Neural progenitor cell (in vitro differentiated cells): ENCODE measurements at regions not wholly inside any gene's neighbourhood (a gene's known extent, or its start where the extent isn't known, plus 50 kb on each side); places are given as distances from the start of the nearest gene placed in this dataset.
A peak's percentile ranks its signal among the peaks of the same experiment; 100 is the strongest.
"Not testable (repeated sequence)": the region's sequence is repeated elsewhere in the genome, so short reads cannot be mapped to it uniquely, and the experiment has no call there.

Source experiments
- DNase-seq: peaks from one replicate; pipeline ENCODE4 v3.0.0-alpha.2; 2016; ENCODE audit warnings: low spot score
- H2AFZ ChIP-seq: fragments of 200-600 bp; sonication (generic); replicated peaks from 2 replicates; pipeline ENCODE4 v1.6.1; 2016; ENCODE audit warnings: antibody characterized with exemption
- H3F3A ChIP-seq: fragments of 200-600 bp; sonication (generic); 2 replicates; pipeline ENCODE4 v1.6.1; 2016; ENCODE audit warnings: antibody characterized with exemption, low read depth
- H3K27ac ChIP-seq: fragments of 200-600 bp; sonication (generic); 2 replicates; pipeline ENCODE4 v1.5.1; 2016; ENCODE audit warnings: mild to moderate bottlenecking
- H3K27me3 ChIP-seq: fragments of 200-600 bp; sonication (generic); 2 replicates; pipeline ENCODE4 v1.6.1; 2016; ENCODE audit warnings: mild to moderate bottlenecking, moderate library complexity
- H3K36me3 ChIP-seq: fragments of 200-600 bp; sonication (generic); 2 replicates; pipeline ENCODE4 v1.5.1; 2016
- H3K4me1 ChIP-seq: fragments of 200-600 bp; sonication (generic); 2 replicates; pipeline ENCODE4 v1.6.1; 2016; ENCODE audit warnings: mixed run types
- H3K4me2 ChIP-seq: fragments of 200-600 bp; sonication (generic); 2 replicates; pipeline ENCODE4 v1.6.1; 2016
- H3K4me3 ChIP-seq: fragments of 200-600 bp; sonication (generic); 2 replicates; pipeline ENCODE4 v1.5.1; 2016
- H3K79me2 ChIP-seq: fragments of 200-600 bp; sonication (generic); 2 replicates; pipeline ENCODE4 v1.6.1; 2016; ENCODE audit warnings: low read depth
- H3K9ac ChIP-seq: fragments of 200-600 bp; sonication (generic); 2 replicates; pipeline ENCODE4 v1.6.1; 2016
- H3K9me3 ChIP-seq: fragments of 200-600 bp; sonication (generic); 2 replicates; pipeline ENCODE4 v1.5.1; 2016; ENCODE audit warnings: low read depth
- H4K20me1 ChIP-seq: fragments of 200-600 bp; sonication (generic); 2 replicates; pipeline ENCODE4 v1.6.1; 2016; ENCODE audit warnings: low read depth
- H3K27ac Mint-ChIP-seq: 3 replicates; pipeline ENCODE4 v1.8.0; 2021; ENCODE audit warnings: mixed read lengths
- H3K27me3 Mint-ChIP-seq: 2 replicates; pipeline ENCODE4 v1.8.0; 2022; ENCODE audit warnings: low read depth, mild to moderate bottlenecking, inconsistent platforms, moderate library complexity, mixed read lengths; ENCODE audit not compliant: insufficient read depth
- H3K36me3 Mint-ChIP-seq: 3 replicates; pipeline ENCODE4 v1.8.0; 2021; ENCODE audit warnings: mixed read lengths
- H3K4me1 Mint-ChIP-seq: 3 replicates; pipeline ENCODE4 v1.8.0; 2021; ENCODE audit warnings: mixed read lengths
- H3K4me3 Mint-ChIP-seq: 3 replicates; pipeline ENCODE4 v1.8.0; 2021; ENCODE audit warnings: mild to moderate bottlenecking, moderate library complexity, mixed read lengths
- H3K9me3 Mint-ChIP-seq: 3 replicates; pipeline ENCODE4 v1.8.0; 2020; ENCODE audit warnings: mixed read lengths
- CTCF ChIP-seq: fragments of 200-600 bp; sonication (generic); IDR thresholded peaks from 2 replicates; pipeline ENCODE4 v1.5.1; 2017; ENCODE audit warnings: antibody characterized with exemption, mild to moderate bottlenecking
- EZH2 ChIP-seq: fragments of 200-600 bp; sonication (generic); IDR thresholded peaks from 2 replicates; pipeline ENCODE4 v1.6.1; 2017; ENCODE audit warnings: antibody characterized with exemption, mild to moderate bottlenecking, moderate library complexity
- EZH2phosphoT487 ChIP-seq: fragments of 200-600 bp; sonication (generic); IDR thresholded peaks from 2 replicates; pipeline ENCODE4 v1.6.1; 2017; ENCODE audit warnings: antibody characterized with exemption

- Histone ChIP-seq H3F3A (no peaks in the 10 kb centered on the region), H2AFZ (peak overlapping the region; percentile 58), H3K9ac (no peak overlapping the region), H3K4me2 (no peak overlapping the region), H3K9me3 (no peaks in the 10 kb centered on the region), H3K4me3 (no peak overlapping the region), H3K36me3 (no peaks in the 10 kb centered on the region), H3K27ac (no peak overlapping the region), H3K4me1 (peaks cover 15% of the 10 kb centered on the region), H3K27me3 (no peaks in the 10 kb centered on the region), H4K20me1 (no peaks in the 10 kb centered on the region), H3K79me2 (no peaks in the 10 kb centered on the region)
- DNase-seq, result no peak
- H3K9me3 Mint-ChIP-seq, result peaks cover 10% of the 10 kb centered on the region
- no peaks in the 10 kb centered on the region for H3K36me3 Mint-ChIP-seq
- H3K27ac Mint-ChIP-seq, result no peak overlapping the region
- H3K4me1 Mint-ChIP-seq, result peaks cover 13% of the 10 kb centered on the region
- no peak for TF ChIP-seq EZH2phosphoT487
- TF ChIP-seq EZH2, result no peak
- no peak overlapping the region for H3K4me3 Mint-ChIP-seq
- H3K27me3 Mint-ChIP-seq, result peaks cover 2% of the 10 kb centered on the region
These were observed 635.3 kb downstream of the UTRN start for GRCh38 chr6:144920391-144920961.

- Mint-ChIP-seq H3K4me3 (no peak overlapping the region), H3K27me3 (peaks cover 2% of the 10 kb centered on the region), H3K36me3 (no peaks in the 10 kb centered on the region), H3K27ac (no peak overlapping the region), H3K9me3 (peaks cover 10% of the 10 kb centered on the region), H3K4me1 (peaks cover 13% of the 10 kb centered on the region)
- no peaks in the 10 kb centered on the region for H3K79me2 ChIP-seq
- no peak for DNase-seq
- no peak overlapping the region for H2AFZ ChIP-seq
- H3K4me3 ChIP-seq, result no peak overlapping the region
- no peak overlapping the region for H3K9ac ChIP-seq
- TF ChIP-seq CTCF (no peak), EZH2 (no peak), EZH2phosphoT487 (no peak)
- H3K36me3 ChIP-seq, result no peaks in the 10 kb centered on the region
- H3K4me2 ChIP-seq, result no peak overlapping the region
- H3K4me1 ChIP-seq, result peaks cover 15% of the 10 kb centered on the region
- H3K27ac ChIP-seq, result no peak overlapping the region
- H3F3A ChIP-seq, result no peaks in the 10 kb centered on the region
- no peaks in the 10 kb centered on the region for H4K20me1 ChIP-seq
- no peaks in the 10 kb centered on the region for H3K27me3 ChIP-seq
- no peaks in the 10 kb centered on the region for H3K9me3 ChIP-seq
These were observed 636.3 kb downstream of the UTRN start for GRCh38 chr6:144921206-144921975.

- Histone ChIP-seq H3K36me3 (no peaks in the 10 kb centered on the region), H3K4me2 (no peak overlapping the region), H2AFZ (peak overlapping the region; percentile 72), H3K9ac (no peak overlapping the region), H4K20me1 (no peaks in the 10 kb centered on the region), H3F3A (no peaks in the 10 kb centered on the region), H3K4me3 (no peak overlapping the region), H3K27me3 (no peaks in the 10 kb centered on the region), H3K9me3 (no peaks in the 10 kb centered on the region), H3K27ac (no peak overlapping the region), H3K79me2 (no peaks in the 10 kb centered on the region), H3K4me1 (peaks cover 15% of the 10 kb centered on the region)
- H3K27me3 Mint-ChIP-seq, result peaks cover 2% of the 10 kb centered on the region
- no peak for TF ChIP-seq EZH2
- no peak for TF ChIP-seq CTCF
- no peak for TF ChIP-seq EZH2phosphoT487
- H3K4me1 Mint-ChIP-seq, result peaks cover 13% of the 10 kb centered on the region
- H3K36me3 Mint-ChIP-seq, result no peaks in the 10 kb centered on the region
- no peak overlapping the region for H3K27ac Mint-ChIP-seq
- peaks cover 10% of the 10 kb centered on the region for H3K9me3 Mint-ChIP-seq
- H3K4me3 Mint-ChIP-seq, result no peak overlapping the region
- no peak for DNase-seq
These were observed 637.1 kb downstream of the UTRN start for GRCh38 chr6:144922120-144922722.

- peaks cover 15% of the 10 kb centered on the region for H3K4me1 ChIP-seq
- H3K27me3 Mint-ChIP-seq, H3K27me3 ChIP-seq, H3K36me3 ChIP-seq, H3K4me3 ChIP-seq, H3K9me3 ChIP-seq, H3K27ac Mint-ChIP-seq, H2AFZ ChIP-seq, H4K20me1 ChIP-seq, H3F3A ChIP-seq, H3K79me2 ChIP-seq, H3K4me2 ChIP-seq, H3K36me3 Mint-ChIP-seq, DNase-seq, H3K27ac ChIP-seq, H3K4me3 Mint-ChIP-seq, H3K9ac ChIP-seq, H3K9me3 Mint-ChIP-seq: not testable (repeated sequence)
- H3K4me1 Mint-ChIP-seq, result peaks cover 13% of the 10 kb centered on the region
These were observed 637.8 kb downstream of the UTRN start for GRCh38 chr6:144922771-144923490.

GRCh38 chr6:144923491-144923787 is 638.3 kb downstream of the UTRN start:
- not testable (repeated sequence) for H3K36me3 Mint-ChIP-seq, H3K27me3 Mint-ChIP-seq, H3K4me3 ChIP-seq, H3F3A ChIP-seq, H4K20me1 ChIP-seq, H3K79me2 ChIP-seq, DNase-seq, H3K27me3 ChIP-seq, H2AFZ ChIP-seq, H3K36me3 ChIP-seq, H3K9me3 ChIP-seq, H3K4me3 Mint-ChIP-seq, H3K9ac ChIP-seq, H3K27ac Mint-ChIP-seq, H3K9me3 Mint-ChIP-seq, H3K27ac ChIP-seq, H3K4me2 ChIP-seq
- H3K4me1 Mint-ChIP-seq, result peaks cover 10% of the 10 kb centered on the region
- peaks cover 15% of the 10 kb centered on the region for H3K4me1 ChIP-seq
